Heart right ventricle (tissue), 16 donors: ENCODE measurements at regions not wholly inside any gene's neighbourhood (a gene's known extent, or its start where the extent isn't known, plus 50 kb on each side); places are given as distances from the start of the nearest gene placed in this dataset.

Source experiments
- ATAC-seq, 8 donors: fragments of 200-7000 bp; cut with Tn5 transposase; one replicate each; pipeline ENCODE4 v1.9.1; 2020; ENCODE audit warnings: mild to moderate bottlenecking in 8 of 8, moderate library complexity in 8 of 8, moderate number of reproducible peaks in 1 of 8
- DNase-seq, 2 donors: peaks; one replicate each; pipeline ENCODE4 v3.0.0-alpha.2; 2020
- H3K27ac ChIP-seq, 10 donors: fragments of 200-600 bp; sonication (generic) in 2 of 10; one replicate each; pipeline versions ENCODE4 v1.5.0 to v1.8.0; 2020 to 2022; ENCODE audit warnings: mild to moderate bottlenecking in 3 of 10
- H3K27me3 ChIP-seq, 7 donors: fragments of 200-600 bp; one replicate each; pipeline ENCODE4 v1.8.0; 2021 to 2022; ENCODE audit warnings: mild to moderate bottlenecking in 2 of 7
- H3K36me3 ChIP-seq, 9 donors: fragments of 200-600 bp; sonication (generic) in 1 of 9; one replicate each; pipeline versions ENCODE4 v1.5.0 to v1.8.0; 2020 to 2022; ENCODE audit warnings: mild to moderate bottlenecking in 2 of 9
- H3K4me1 ChIP-seq, 9 donors: fragments of 200-600 bp; sonication (generic) in 1 of 9; one replicate each; pipeline versions ENCODE4 v1.5.0 to v1.8.0; 2020 to 2022; ENCODE audit warnings: mild to moderate bottlenecking in 4 of 9
- H3K4me3 ChIP-seq, 10 donors: fragments of 200-600 bp; sonication (generic) in 2 of 10; one replicate each; pipeline versions ENCODE4 v1.5.0 to v1.8.0; 2020 to 2022; ENCODE audit warnings: mild to moderate bottlenecking in 7 of 10, moderate library complexity in 2 of 10
- H3K9me3 ChIP-seq, 11 donors: fragments of 200-600 bp in 10 of 11; sonication (generic) in 2 of 11; one replicate each; pipeline versions ENCODE4 v1.5.0 to v1.8.0; 2013 to 2022; ENCODE audit warnings: mild to moderate bottlenecking in 2 of 11, control low read depth in 1 of 11, moderate library complexity in 1 of 11
- WGBS, 2 donors: extraction: QIAGEN DNeasy Blood & Tissue Kit; methylation state at CpG; one replicate each; pipeline ENCODE4 v1.1.7; 2013; ENCODE audit warnings: inconsistent platforms in 1 of 2; 5-methylcytosine and 5-hydroxymethylcytosine counted together
- intact Hi-C, 10 donors: fragments of 100-400 bp; cut with DNase I; formaldehyde crosslinking; loops; one replicate each; pipeline versions ENCODE4 v1.11.1 to v1.14.2; 2022
- TF ChIP-seq, protein P1 (sequence below), 9 donors: fragments of 200-600 bp; sonication (generic) in 2 of 9; IDR thresholded peaks; one replicate each; pipeline versions ENCODE4 v1.5.0 to v1.8.0; 2021 to 2022; ENCODE audit warnings: antibody characterized with exemption in 9 of 9, mild to moderate bottlenecking in 5 of 9, moderate library complexity in 1 of 9
- donor health status: Arrhythmogenic right ventricular cardiomyopathy.
- donor health status: ischemic (EF 13 %, LVEDD 7.1; RV severe dilation, severe dysfunction).
- donor health status: healthy with polysubstance abuse.
- donor health status: DM: no; HTN: yes; CAD: no.
- donor health status: DM: no; HTN: no; CAD: no.
- donor health status: ischemic (EF 25% LVEDD 6.9; RV normal size, moderate dysfunction).
- donor health status: ischemic (EF 25% LVEDD 5.7; RV mildly dilated, moderate dysfunction).
- donor health status: healthy.
- donor health status: DM: yes; HTN: yes; CAD: no.
- donor health status: Ischemic cardiomyopathy.
- donor health status: ischemic (EF 35%, LVEDD 5.7; RV mildly dilated, moderate dysfunction).
- donor health status: nonischemic (EF 11% LVEDD 7.7; RV severe dilation, severe dysfunction).
- donor health status: DM: yes; HTN: yes; CAD: no.
- donor health status: PGD.
- donor health status: ischemic (EF 29% LVEDD 5.4; RV normal size, mild dysfunction).
- donor health status: nonischemic (EF 23%, LVEDD 6.1; RV moderate dilation, normal function).

DNA sequence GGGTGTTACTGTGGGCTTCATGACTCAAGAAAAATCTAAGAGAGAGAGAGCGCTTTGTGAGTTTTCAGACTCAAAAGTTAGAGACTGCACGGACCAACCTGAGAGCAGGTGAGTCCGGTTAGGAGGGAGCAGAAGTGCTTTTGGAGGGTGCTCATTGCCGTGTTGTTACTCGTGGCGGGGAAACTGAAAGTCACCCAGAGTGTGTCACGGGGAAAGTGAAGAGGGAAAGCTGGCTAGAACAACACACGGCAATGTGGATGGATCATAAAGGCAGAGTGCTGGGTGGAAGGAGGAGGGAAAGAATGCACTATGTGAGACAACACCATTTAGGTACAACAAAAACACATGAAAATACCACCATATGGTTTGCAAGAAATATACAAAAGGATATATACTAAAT is 112.3 kb downstream of the BDH1 start:
- H3K4me3 ChIP-seq: no peak overlapping the region
- 88 to 95% methylated on average over 8 of the region's 8 CpGs for WGBS, 2 donors
- H3K36me3 ChIP-seq: no peaks in the 10 kb centered on the region
- TF ChIP-seq, protein P1, sequence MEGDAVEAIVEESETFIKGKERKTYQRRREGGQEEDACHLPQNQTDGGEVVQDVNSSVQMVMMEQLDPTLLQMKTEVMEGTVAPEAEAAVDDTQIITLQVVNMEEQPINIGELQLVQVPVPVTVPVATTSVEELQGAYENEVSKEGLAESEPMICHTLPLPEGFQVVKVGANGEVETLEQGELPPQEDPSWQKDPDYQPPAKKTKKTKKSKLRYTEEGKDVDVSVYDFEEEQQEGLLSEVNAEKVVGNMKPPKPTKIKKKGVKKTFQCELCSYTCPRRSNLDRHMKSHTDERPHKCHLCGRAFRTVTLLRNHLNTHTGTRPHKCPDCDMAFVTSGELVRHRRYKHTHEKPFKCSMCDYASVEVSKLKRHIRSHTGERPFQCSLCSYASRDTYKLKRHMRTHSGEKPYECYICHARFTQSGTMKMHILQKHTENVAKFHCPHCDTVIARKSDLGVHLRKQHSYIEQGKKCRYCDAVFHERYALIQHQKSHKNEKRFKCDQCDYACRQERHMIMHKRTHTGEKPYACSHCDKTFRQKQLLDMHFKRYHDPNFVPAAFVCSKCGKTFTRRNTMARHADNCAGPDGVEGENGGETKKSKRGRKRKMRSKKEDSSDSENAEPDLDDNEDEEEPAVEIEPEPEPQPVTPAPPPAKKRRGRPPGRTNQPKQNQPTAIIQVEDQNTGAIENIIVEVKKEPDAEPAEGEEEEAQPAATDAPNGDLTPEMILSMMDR (IDR thresholded peaks at IDR 0.05): no peak
- intact Hi-C loops: no loop called here
- ATAC-seq (no peak), DNase-seq (no peak)
- no peak overlapping the region for H3K27ac ChIP-seq
- H3K9me3 ChIP-seq: no peaks in the 10 kb centered on the region
- no peaks in the 10 kb centered on the region for H3K4me1 ChIP-seq
- peaks cover 0 to 3% (median 0%) of the 10 kb centered on the region in 7 donors for H3K27me3 ChIP-seq

DNA sequence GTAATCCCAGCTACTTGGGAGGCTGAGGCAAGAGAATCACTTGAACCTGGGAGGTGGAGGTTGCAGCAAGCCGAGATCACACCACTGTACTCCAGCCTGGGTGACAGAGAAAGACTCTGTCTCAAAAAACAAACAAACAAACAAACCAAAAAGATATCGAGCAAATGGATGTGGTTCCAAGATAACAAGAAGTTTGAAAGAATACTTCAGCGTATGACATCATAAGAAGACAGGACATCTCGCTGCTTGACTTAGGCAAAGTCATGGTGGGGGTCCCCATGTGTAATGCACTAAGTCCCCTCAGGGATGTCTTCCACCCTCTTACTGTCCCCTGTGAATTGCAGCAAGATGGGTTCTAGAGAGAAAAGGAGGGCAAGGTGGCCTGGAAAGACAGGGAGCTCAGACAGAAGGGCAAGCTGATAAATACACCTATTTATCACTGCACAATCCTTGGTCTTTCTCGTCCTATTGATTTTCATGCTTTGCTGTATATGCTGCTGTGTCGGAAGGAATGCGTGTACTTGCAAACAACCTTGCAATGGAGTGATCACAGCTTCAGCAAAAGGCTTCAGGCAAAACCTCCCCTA is 115.0 kb downstream of the BDH1 start:
- Histone ChIP-seq H3K4me1 (no peaks in the 10 kb centered on the region), H3K36me3 (no peaks in the 10 kb centered on the region), H3K27me3 (peaks cover 0 to 3% (median 0%) of the 10 kb centered on the region in 7 donors), H3K27ac (no peak overlapping the region), H3K9me3 (no peaks in the 10 kb centered on the region), H3K4me3 (no peak overlapping the region)
- ATAC-seq (no peak), DNase-seq (no peak)
- 90 to 92% methylated on average over 7 of the region's 7 CpGs for whole genome bisulfite sequencing, 2 donors
- intact Hi-C loops: no loop called here
- TF ChIP-seq, protein P1 (IDR thresholded peaks at IDR 0.05): no peak

DNA sequence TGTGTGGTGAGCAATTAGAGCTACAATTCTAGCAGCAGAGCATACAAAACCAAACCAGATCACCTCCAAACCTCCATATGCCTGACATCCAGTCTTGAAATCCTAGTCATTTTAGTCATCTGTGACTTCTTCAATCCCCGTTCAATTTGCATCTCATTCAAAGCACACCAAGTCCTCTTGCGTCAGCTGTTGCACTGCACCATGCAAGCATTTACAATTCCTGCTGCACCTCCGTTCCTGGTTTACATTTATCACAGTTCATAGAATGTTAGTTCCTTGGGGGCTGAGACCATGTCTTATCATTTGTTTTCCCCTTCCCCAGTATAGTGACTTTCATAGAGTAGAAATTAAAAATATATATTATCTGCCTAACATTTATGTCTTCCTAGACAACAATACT is 116.9 kb downstream of the BDH1 start:
- Histone ChIP-seq H3K27me3 (peaks cover 0 to 3% (median 0%) of the 10 kb centered on the region in 7 donors), H3K9me3 (peaks cover 0 to 3% (median 0%) of the 10 kb centered on the region in 11 donors), H3K4me3 (no peak overlapping the region), H3K36me3 (no peaks in the 10 kb centered on the region), H3K27ac (no peak overlapping the region), H3K4me1 (no peaks in the 10 kb centered on the region)
- 93 to 94% methylated on average over 3 of the region's 3 CpGs for WGBS, 2 donors
- intact Hi-C loops: no loop called here
- TF ChIP-seq, protein P1 (IDR thresholded peaks at IDR 0.05): no peak
- no peak for DNase-seq
- ATAC-seq: no peak

DNA sequence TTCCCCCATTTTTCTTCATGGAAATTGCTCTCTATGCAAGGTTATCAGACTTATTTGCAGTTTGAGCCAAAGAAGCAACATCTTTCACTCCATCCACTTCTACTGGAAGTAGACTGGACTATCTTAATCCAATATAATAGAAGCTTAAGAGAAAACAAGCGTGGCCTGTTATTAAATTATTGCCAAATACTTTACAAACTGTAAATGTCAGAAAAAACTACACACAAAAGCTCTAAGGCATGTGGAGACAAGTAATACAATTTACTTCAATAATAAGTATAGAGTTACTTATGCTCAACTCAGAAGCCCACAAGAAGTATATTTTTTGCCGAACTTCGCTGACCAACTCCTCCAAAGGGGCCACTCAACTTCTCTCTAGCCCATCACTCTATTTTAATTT is 120.3 kb downstream of the BDH1 start:
- intact Hi-C loops: no loop called here

More for the DNA sequence above, 120.3 kb downstream of the BDH1 start:
- 95 to 96% methylated on average over 3 of the region's 3 CpGs for WGBS, 2 donors
- ATAC-seq (no peak), DNase-seq (no peak)
- Histone ChIP-seq H3K36me3 (no peaks in the 10 kb centered on the region), H3K27me3 (peaks cover 0 to 3% (median 0%) of the 10 kb centered on the region in 7 donors), H3K4me3 (no peak overlapping the region), H3K9me3 (peaks cover 0 to 15% (median 0%) of the 10 kb centered on the region in 11 donors), H3K27ac (no peak overlapping the region), H3K4me1 (peaks cover 4 to 28% (median 15%) of the 10 kb centered on the region in 9 donors)
- TF ChIP-seq, protein P1 (IDR thresholded peaks at IDR 0.05): no peak
